ENCODE measurements at regions not wholly inside any gene's neighbourhood (a gene's known extent, or its start where the extent isn't known, plus 50 kb on each side); places are given as distances from the start of the nearest gene placed in this dataset.

DNA sequence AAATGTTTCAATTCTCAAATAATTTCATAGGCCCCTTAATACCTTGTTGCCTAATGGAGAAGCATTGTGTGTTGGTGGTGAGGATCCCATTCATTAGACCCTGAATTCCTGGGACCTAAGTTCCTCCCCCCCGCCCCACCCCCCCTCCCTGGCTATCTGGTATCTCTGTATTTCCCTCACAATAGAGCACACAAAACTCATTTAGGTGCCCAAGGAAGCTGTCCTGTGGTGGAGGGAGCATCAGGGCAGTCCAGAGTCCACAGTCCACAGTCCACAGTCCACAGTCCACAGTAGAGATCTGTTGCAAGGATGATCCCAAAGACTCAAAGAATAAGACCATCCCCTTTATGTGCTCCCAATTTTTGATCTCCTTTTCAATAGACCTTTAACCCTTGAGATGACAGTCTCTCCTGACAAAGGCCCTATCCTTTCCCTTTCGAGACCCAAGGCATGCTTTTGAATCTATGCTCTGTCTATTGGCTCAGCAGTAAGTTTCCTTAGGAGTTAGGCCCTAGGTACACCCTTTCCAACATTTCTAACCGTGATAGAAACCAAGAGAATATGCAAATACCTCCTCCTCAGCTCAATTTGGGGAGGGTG is 123.9 kb downstream of the ZBTB18 start:
- TF ChIP-seq YY1 (IDR thresholded peaks at IDR 0.05; ENCODE audit: insufficient read depth, insufficient read length) (no peak), SUZ12 (IDR thresholded peaks at IDR 0.05; ENCODE audit: extremely low read depth, insufficient read depth, insufficient read length) (no peak)

Data from NT2/D1 (cell line).